Transverse colon (tissue), 4 donors: ENCODE measurements at regions not wholly inside any gene's neighbourhood (a gene's known extent, or its start where the extent isn't known, plus 50 kb on each side); places are given as distances from the start of the nearest gene placed in this dataset.

Source experiments
- DNase-seq: peaks from one replicate; pipeline ENCODE4 v3.0.0-alpha.2; 2019
- H3K27ac ChIP-seq, 4 donors: fragments of 200-600 bp; sonication (generic); 2 replicates each; pipeline ENCODE4 v1.5.1; 2016 to 2018; ENCODE audit warnings: inconsistent platforms in 4 of 4
- H3K27me3 ChIP-seq: fragments of 200-600 bp; sonication (generic); 2 replicates; pipeline ENCODE4 v1.5.1; 2017; ENCODE audit warnings: inconsistent platforms
- H3K36me3 ChIP-seq, 4 donors: fragments of 200-600 bp; sonication (generic); 2 replicates each; pipeline ENCODE4 v1.5.1; 2017 to 2019; ENCODE audit warnings: inconsistent platforms in 4 of 4
- H3K4me1 ChIP-seq, 4 donors: fragments of 200-600 bp; sonication (generic); 2 replicates each; pipeline ENCODE4 v1.5.1; 2017 to 2020; ENCODE audit warnings: inconsistent platforms in 4 of 4
- H3K4me3 ChIP-seq, 4 donors: fragments of 200-600 bp; sonication (generic); 1 replicate in 1 of 4; 2 replicates in 3 of 4; pipeline versions ENCODE4 v1.5.1 to v1.6.1; 2017 to 2019; ENCODE audit warnings: inconsistent platforms in 4 of 4
- H3K9me3 ChIP-seq, 2 donors: fragments of 200-600 bp; sonication (generic); 2 replicates each; pipeline ENCODE4 v1.5.1; 2017 to 2019; ENCODE audit warnings: inconsistent platforms in 2 of 2
- CTCF ChIP-seq, 5 experiments: fragments of 200-600 bp in 3 of 5; fragments of 450-650 bp in 2 of 5; sonication (generic) in 3 of 5; IDR thresholded peaks; 1 replicate in 2 of 5; 2 replicates in 3 of 5; pipeline ENCODE4 v1.5.1; 2016 to 2017; ENCODE audit warnings: antibody characterized with exemption in 5 of 5, inconsistent platforms in 3 of 5, mild to moderate bottlenecking in 2 of 5, moderate library complexity in 1 of 5
- EP300 ChIP-seq: sonication (generic); formaldehyde crosslinking; IDR thresholded peaks from one replicate; pipeline ENCODE4 v1.6.1; 2017; ENCODE audit warnings: antibody characterized with exemption, low read depth
- POLR2A ChIP-seq: fragments of 450-650 bp; IDR thresholded peaks from one replicate; pipeline ENCODE4 v1.6.1; 2016; ENCODE audit warnings: antibody characterized with exemption, mild to moderate bottlenecking, moderate library complexity
- POLR2AphosphoS5 ChIP-seq, 3 donors: sonication (generic); formaldehyde crosslinking; IDR thresholded peaks; one replicate each; pipeline ENCODE4 v1.6.1; 2016; ENCODE audit warnings: antibody characterized with exemption in 3 of 3
- WGBS, 2 donors: methylation state at CpG; one replicate each; pipeline ENCODE4 v1.1.5; 2018; ENCODE audit warnings: low coverage in 1 of 2; 5-methylcytosine and 5-hydroxymethylcytosine counted together
- in situ Hi-C, 4 donors: fragments of 200-750 bp; cut with MboI; loops; one replicate each; pipeline versions ENCODE4 v1.15.0 to v1.15.1; 2017; ENCODE audit warnings: low sequenced_read_pairs in 3 of 4, low pct_ligation_motif_present in 1 of 4, low pct_unique_long_range_greater_than_20kb in 1 of 4
- intact Hi-C: fragments of 100-400 bp; cut with DNase I; formaldehyde crosslinking; loops from one replicate; pipeline ENCODE4 v1.15.1; 2023; ENCODE audit warnings: low total_unique reads

- H3K4me3 ChIP-seq: no peak overlapping the region
- WGBS, 2 donors: 92% methylated on average over 4 of the region's 4 CpGs; no CpG with 5 or more reads in 1 of the 2 donors
- TF ChIP-seq EP300: no peak
- no peak for TF ChIP-seq CTCF (IDR thresholded peaks at IDR 0.05)
Measured at GRCh38 chr10:123390332-123390731, 236.1 kb downstream of the BUB3 start.

GRCh38 chr10:123390874-123391273, 236.7 kb downstream of the BUB3 start:
- WGBS, 2 donors: 75 to 100% methylated on average over 1 to 9 of the region's 9 CpGs
- no peak for DNase-seq
- Histone ChIP-seq H3K27me3 (no peaks in the 10 kb centered on the region), H3K4me1 (no peaks in the 10 kb centered on the region), H3K27ac (no peak overlapping the region), H3K4me3 (no peak overlapping the region), H3K36me3 (no peaks in the 10 kb centered on the region), H3K9me3 (no peaks in the 10 kb centered on the region)
- in situ Hi-C loops (no loop called here), intact Hi-C loops (no loop called here)
- TF ChIP-seq POLR2A (no peak), POLR2AphosphoS5 (IDR thresholded peaks at IDR 0.05) (no peak), EP300 (no peak), CTCF (IDR thresholded peaks at IDR 0.05) (no peak)

More at GRCh38 chr10:123390332-123390731, 236.1 kb downstream of the BUB3 start:
- Histone ChIP-seq H3K27me3 (no peaks in the 10 kb centered on the region), H3K9me3 (peaks cover 0 to 3% of the 10 kb centered on the region in 2 donors), H3K36me3 (no peaks in the 10 kb centered on the region), H3K4me1 (no peaks in the 10 kb centered on the region), H3K27ac (no peak overlapping the region)
- no peak for DNase-seq
- in situ Hi-C loops: no loop called here
- intact Hi-C loops: no loop called here

- DNase-seq: no peak
- Histone ChIP-seq H3K9me3 (no peaks in the 10 kb centered on the region), H3K36me3 (no peaks in the 10 kb centered on the region), H3K4me3 (no peak overlapping the region), H3K4me1 (no peaks in the 10 kb centered on the region), H3K27ac (no peak overlapping the region), H3K27me3 (no peaks in the 10 kb centered on the region)
- WGBS, 2 donors: 33 to 66% methylated on average over 3 to 15 of the region's 15 CpGs
- intact Hi-C loops: no loop called here
- TF ChIP-seq POLR2A (no peak), EP300 (no peak), CTCF (IDR thresholded peaks at IDR 0.05) (no peak), POLR2AphosphoS5 (IDR thresholded peaks at IDR 0.05) (no peak)
- in situ Hi-C loops: no loop called here
Measured at GRCh38 chr10:123391275-123392028, 237.2 kb downstream of the BUB3 start.

GRCh38 chr10:123392182-123392963, 238.2 kb downstream of the BUB3 start:
- H3K9me3 ChIP-seq: no peaks in the 10 kb centered on the region
- no peak for TF ChIP-seq POLR2A
- DNase-seq: no peak
- in situ Hi-C loops: no loop called here
- no peaks in the 10 kb centered on the region for H3K4me1 ChIP-seq
- WGBS, 2 donors: 61 to 74% methylated on average over 3 to 6 of the region's 6 CpGs
- H3K36me3 ChIP-seq: no peaks in the 10 kb centered on the region
- H3K27me3 ChIP-seq: no peaks in the 10 kb centered on the region
- no peak overlapping the region for H3K4me3 ChIP-seq
- intact Hi-C loops: no loop called here
- no peak overlapping the region for H3K27ac ChIP-seq
